T-cell (primary cell): ENCODE measurements at regions not wholly inside any gene's neighbourhood (a gene's known extent, or its start where the extent isn't known, plus 50 kb on each side); places are given as distances from the start of the nearest gene placed in this dataset.
A peak's percentile ranks its signal among the peaks of the same experiment; 100 is the strongest.

ENCODE experiments used
- ATAC-seq, 4 experiments: fragments of 200-7000 bp in 3 of 4; fragments of 150-1000 bp in 1 of 4; cut with Tn5 transposase; replicated peaks in 1 of 4; 1 replicate in 3 of 4; 2 replicates in 1 of 4; pipeline ENCODE4 v1.10.0; 2021; ENCODE audit warnings: moderate library complexity in 3 of 4, mild to moderate bottlenecking in 2 of 4, moderate number of reproducible peaks in 1 of 4
- CTCF ChIA-PET, 2 donors: fragments of 300-600 bp; sonication (Branson Sonifier 250); formaldehyde crosslinking; loops; one replicate each; lab custom pipeline; 2022; ENCODE audit warnings: antibody characterized with exemption in 2 of 2; lab: Charles Lee
- POLR2A ChIA-PET, 2 donors: fragments of 300-600 bp; sonication (Branson Sonifier 250); formaldehyde crosslinking; loops; one replicate each; lab custom pipeline; 2022; ENCODE audit warnings: antibody characterized with exemption in 2 of 2; lab: Charles Lee
- DNase-seq, 35 experiments: peaks; one replicate each; pipeline versions ENCODE4 v3.0.0 to v3.0.0-alpha.2; 2013 to 2023
- H3K27ac ChIP-seq: one replicate; pipeline ENCODE4 v1.5.1; 2013; ENCODE audit warnings: low read length
- H3K27me3 ChIP-seq, 2 experiments: replicated peaks in 1 of 2; 1 replicate in 1 of 2; 2 replicates in 1 of 2; pipeline versions ENCODE4 v1.6.1 to v1.7.0; 2013; ENCODE audit warnings: low read length in 1 of 2, mixed read lengths in 1 of 2; ENCODE audit not compliant: control insufficient read depth in 2 of 2, insufficient read depth in 2 of 2; ENCODE audit errors: extremely low read depth in 1 of 2
- H3K36me3 ChIP-seq, 2 donors: 1 replicate in 1 of 2; 2 replicates in 1 of 2; pipeline versions ENCODE4 v1.6.1 to v1.7.0; 2013; ENCODE audit warnings: low read length in 1 of 2; ENCODE audit not compliant: control insufficient read depth in 2 of 2, insufficient read depth in 1 of 2; ENCODE audit errors: extremely low read depth in 1 of 2
- H3K4me1 ChIP-seq, 2 experiments: 1 replicate in 1 of 2; 2 replicates in 1 of 2; pipeline versions ENCODE4 v1.6.1 to v1.7.0; 2013; ENCODE audit warnings: low read length in 2 of 2, mixed read lengths in 1 of 2; ENCODE audit not compliant: insufficient read depth in 2 of 2, control insufficient read depth in 1 of 2; ENCODE audit errors: extremely low read depth in 1 of 2
- H3K4me3 ChIP-seq, 2 donors: 1 replicate in 1 of 2; 2 replicates in 1 of 2; pipeline versions ENCODE4 v1.5.1 to v1.7.0; 2013; ENCODE audit warnings: mild to moderate bottlenecking in 2 of 2, low read length in 1 of 2, moderate library complexity in 1 of 2; ENCODE audit not compliant: control insufficient read depth in 1 of 2; ENCODE audit errors: extremely low read depth in 1 of 2
- H3K9me3 ChIP-seq: 2 replicates; pipeline ENCODE4 v1.7.0; 2013
- H3K27ac Mint-ChIP-seq, 2 donors: one replicate each; pipeline ENCODE4 v1.8.0; 2020 to 2021; ENCODE audit warnings: mild to moderate bottlenecking in 2 of 2, mixed read lengths in 2 of 2
- H3K27me3 Mint-ChIP-seq, 2 donors: one replicate each; pipeline ENCODE4 v1.8.0; 2021 to 2022; ENCODE audit warnings: mixed read lengths in 2 of 2
- H3K36me3 Mint-ChIP-seq: one replicate; pipeline ENCODE4 v1.8.0; 2021; ENCODE audit warnings: mixed read lengths
- H3K4me1 Mint-ChIP-seq, 3 donors: one replicate each; pipeline ENCODE4 v1.8.0; 2020 to 2022; ENCODE audit warnings: mixed read lengths in 3 of 3, mild to moderate bottlenecking in 1 of 3
- H3K4me3 Mint-ChIP-seq, 3 donors: one replicate each; pipeline ENCODE4 v1.8.0; 2020 to 2022; ENCODE audit warnings: mild to moderate bottlenecking in 3 of 3, mixed read lengths in 3 of 3, moderate library complexity in 3 of 3
- H3K9me3 Mint-ChIP-seq, 3 donors: one replicate each; pipeline ENCODE4 v1.8.0; 2020 to 2022; ENCODE audit warnings: mixed read lengths in 3 of 3
- WGBS: methylation state at CpG from one replicate; pipeline ENCODE4 v1.1.5; 2013; ENCODE audit warnings: missing lambda C conversion rate; ENCODE audit not compliant: insufficient coverage; 5-methylcytosine and 5-hydroxymethylcytosine counted together

DNA sequence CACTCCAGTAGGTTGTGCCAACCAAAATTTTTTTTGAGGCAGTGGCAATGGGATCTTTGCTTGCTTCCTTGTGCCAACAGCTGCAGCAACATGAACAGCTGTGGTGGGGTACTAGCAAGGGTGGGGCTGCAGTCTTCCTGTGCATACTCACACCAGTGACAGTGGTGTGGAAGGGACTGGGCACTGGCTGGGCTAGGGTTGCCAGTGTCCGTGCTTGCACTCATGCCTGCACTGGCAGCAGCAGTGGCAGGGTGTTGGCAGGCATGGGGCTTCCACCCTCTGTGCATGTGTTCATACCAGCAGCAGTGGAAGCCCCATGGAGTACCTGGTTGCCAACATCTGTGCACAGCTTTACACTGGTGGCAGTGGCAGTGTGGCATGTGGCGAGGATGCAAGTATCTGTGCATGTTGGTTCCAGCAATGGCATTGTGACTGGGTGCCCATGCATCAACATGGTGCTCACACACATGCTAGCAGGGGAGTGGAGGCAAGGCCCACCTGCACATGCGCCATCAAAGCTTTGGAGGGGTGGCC lies 1312.6 kb downstream of the PCDH18 start:
- CTCF ChIA-PET, result no interaction called here
- no peak for DNase-seq
- Mint-ChIP-seq H3K36me3 (no peaks in the 10 kb centered on the region), H3K4me3 (no peak overlapping the region), H3K9me3 (peaks cover 12 to 26% (median 16%) of the 10 kb centered on the region in 3 donors), H3K27me3 (no peaks in the 10 kb centered on the region), H3K27ac (no peak overlapping the region), H3K4me1 (no peaks in the 10 kb centered on the region)
- Histone ChIP-seq H3K9me3 (no peaks in the 10 kb centered on the region), H3K4me3 (no peak overlapping the region), H3K4me1 (no peaks in the 10 kb centered on the region), H3K27ac (no peak overlapping the region), H3K36me3 (no peaks in the 10 kb centered on the region), H3K27me3 (no peaks in the 10 kb centered on the region)
- 85% methylated on average over 3 of the region's 3 CpGs for WGBS
- peak in 1 of 4 experiments; percentile 16 for ATAC-seq
- POLR2A ChIA-PET, result no interaction called here

DNA sequence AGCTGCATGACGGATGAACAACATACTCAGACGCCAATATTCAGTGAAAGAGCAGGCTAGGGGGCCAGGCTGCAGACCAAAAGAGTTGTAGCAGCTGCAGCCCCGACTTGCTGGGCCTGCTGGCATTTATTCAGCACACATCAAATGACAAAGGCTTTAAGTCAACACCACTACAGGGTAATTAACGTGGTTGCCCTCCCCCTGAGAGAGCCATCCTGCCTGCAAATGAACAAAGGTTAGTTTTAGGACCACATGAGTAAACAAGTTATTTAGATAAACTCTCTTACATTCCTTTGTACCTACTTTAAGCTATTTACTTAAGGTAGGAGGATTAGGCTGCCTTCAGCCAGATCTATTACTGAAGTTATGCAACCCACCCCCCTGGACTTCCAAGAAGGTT lies 1329.1 kb downstream of the PCDH18 start:
- no peak overlapping the region for H3K27ac Mint-ChIP-seq
- WGBS, result 68% methylated on average over 3 of the region's 4 CpGs
- Histone ChIP-seq H3K27ac (no peak overlapping the region), H3K4me1 (no peaks in the 10 kb centered on the region), H3K9me3 (no peaks in the 10 kb centered on the region), H3K27me3 (no peaks in the 10 kb centered on the region), H3K36me3 (no peaks in the 10 kb centered on the region), H3K4me3 (no peak overlapping the region)
- no peaks in the 10 kb centered on the region for H3K27me3 Mint-ChIP-seq
- ChIA-PET POLR2A (no interaction called here), CTCF (no interaction called here)
- H3K4me1 Mint-ChIP-seq, result no peaks in the 10 kb centered on the region
- no peak for DNase-seq
- H3K4me3 Mint-ChIP-seq, result no peak overlapping the region
- H3K9me3 Mint-ChIP-seq, result peaks cover 7 to 13% (median 8%) of the 10 kb centered on the region in 3 donors
- no peak for ATAC-seq
- H3K36me3 Mint-ChIP-seq, result no peaks in the 10 kb centered on the region

GRCh38 chr4:136198358-136198757 lies 1333.9 kb downstream of the PCDH18 start:
- no peaks in the 10 kb centered on the region for H3K9me3 ChIP-seq
- Mint-ChIP-seq H3K4me3 (no peak overlapping the region), H3K4me1 (no peaks in the 10 kb centered on the region), H3K27ac (no peak overlapping the region), H3K27me3 (no peaks in the 10 kb centered on the region), H3K36me3 (no peaks in the 10 kb centered on the region), H3K9me3 (peaks cover 2 to 11% (median 11%) of the 10 kb centered on the region in 3 donors)
- H3K27me3 ChIP-seq, result no peaks in the 10 kb centered on the region
- no peak overlapping the region for H3K4me3 ChIP-seq
- ATAC-seq, result no peak
- DNase-seq, result no peak
- no CpG with 5 or more reads among the region's 1 CpG for WGBS
- no peaks in the 10 kb centered on the region for H3K4me1 ChIP-seq
- H3K36me3 ChIP-seq, result no peaks in the 10 kb centered on the region
- H3K27ac ChIP-seq, result no peak overlapping the region
- POLR2A ChIA-PET, result no interaction called here
- CTCF ChIA-PET, result no interaction called here

DNA sequence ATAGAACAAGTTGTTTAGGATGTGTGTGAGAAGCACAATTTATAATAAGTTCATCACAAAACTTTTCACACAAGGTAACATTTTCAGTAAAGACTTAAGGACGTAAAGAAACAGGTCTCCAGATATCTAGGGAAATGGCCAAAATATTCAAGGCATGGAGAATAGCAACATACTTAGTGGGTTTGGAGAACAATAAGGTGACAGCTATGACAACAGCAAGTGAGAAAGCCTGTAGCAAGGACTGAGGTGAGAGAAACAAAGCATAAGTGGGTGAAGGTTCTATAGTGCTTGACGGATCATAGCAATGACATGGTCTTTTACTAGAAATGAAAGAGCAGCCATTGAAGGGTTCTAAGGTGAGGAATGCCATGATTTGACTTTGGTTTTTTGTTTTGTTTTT lies 1337.3 kb downstream of the PCDH18 start:
- H3K27me3 ChIP-seq, result no peaks in the 10 kb centered on the region
- 100% methylated on average over 1 of the region's 2 CpGs for WGBS
- H3K4me1 ChIP-seq, result no peaks in the 10 kb centered on the region
- ChIA-PET CTCF (no interaction called here), POLR2A (no interaction called here)
- H3K4me3 ChIP-seq, result no peak overlapping the region
- H3K4me3 Mint-ChIP-seq, result no peak overlapping the region
- H3K9me3 ChIP-seq, result no peaks in the 10 kb centered on the region
- DNase-seq (no peak), ATAC-seq (no peak)
- no peaks in the 10 kb centered on the region for H3K27me3 Mint-ChIP-seq
- peaks cover 6 to 20% (median 11%) of the 10 kb centered on the region in 3 donors for H3K9me3 Mint-ChIP-seq
- H3K36me3 ChIP-seq, result no peaks in the 10 kb centered on the region
- H3K36me3 Mint-ChIP-seq, result no peaks in the 10 kb centered on the region
- no peak overlapping the region for H3K27ac ChIP-seq
- no peak overlapping the region for H3K27ac Mint-ChIP-seq
- H3K4me1 Mint-ChIP-seq, result no peaks in the 10 kb centered on the region

GRCh38 chr4:136186650-136187049 lies 1345.6 kb downstream of the PCDH18 start:
- Mint-ChIP-seq H3K27me3 (no peaks in the 10 kb centered on the region), H3K36me3 (no peaks in the 10 kb centered on the region), H3K4me3 (no peak overlapping the region), H3K4me1 (no peaks in the 10 kb centered on the region), H3K27ac (no peak overlapping the region), H3K9me3 (peaks cover 9 to 37% (median 17%) of the 10 kb centered on the region in 3 donors)
- no CpG with 5 or more reads among the region's 2 CpGs for WGBS
- Histone ChIP-seq H3K9me3 (no peaks in the 10 kb centered on the region), H3K4me3 (no peak overlapping the region), H3K27me3 (no peaks in the 10 kb centered on the region), H3K4me1 (no peaks in the 10 kb centered on the region), H3K36me3 (no peaks in the 10 kb centered on the region), H3K27ac (no peak overlapping the region)
- CTCF ChIA-PET, result no interaction called here
- ATAC-seq, result no peak
- DNase-seq, result no peak
- POLR2A ChIA-PET, result no interaction called here

DNA sequence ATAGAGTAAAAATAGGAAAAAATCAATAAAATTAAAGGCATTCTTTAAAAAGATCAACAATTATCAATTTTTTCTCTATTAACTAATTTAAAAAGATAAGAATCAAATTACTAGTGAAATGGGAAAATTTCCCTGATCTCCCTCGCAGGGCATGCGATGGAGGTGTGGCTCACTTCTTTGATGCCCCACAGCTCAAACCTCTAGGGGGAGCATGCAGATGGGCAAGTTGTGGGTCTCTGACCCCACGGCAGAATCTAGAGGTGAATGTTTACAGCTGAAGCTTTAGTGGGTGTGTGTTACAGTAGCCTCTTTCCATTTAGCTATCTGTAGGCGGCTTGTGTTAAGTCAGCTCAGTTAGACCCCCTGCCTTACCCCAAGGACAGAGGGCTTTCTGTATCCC lies 1348.8 kb downstream of the PCDH18 start:
- POLR2A ChIA-PET, result no interaction called here
- Histone ChIP-seq H3K36me3 (no peaks in the 10 kb centered on the region), H3K4me1 (no peaks in the 10 kb centered on the region), H3K27ac (no peak overlapping the region), H3K9me3 (no peaks in the 10 kb centered on the region), H3K4me3 (no peak overlapping the region), H3K27me3 (no peaks in the 10 kb centered on the region)
- ATAC-seq (no peak), DNase-seq (no peak)
- H3K4me1 Mint-ChIP-seq, result no peaks in the 10 kb centered on the region
- H3K36me3 Mint-ChIP-seq, result no peaks in the 10 kb centered on the region
- 86% methylated on average over 1 of the region's 4 CpGs for WGBS
- H3K27me3 Mint-ChIP-seq, result no peaks in the 10 kb centered on the region
- no peak overlapping the region for H3K4me3 Mint-ChIP-seq
- H3K27ac Mint-ChIP-seq, result no peak overlapping the region
- peaks cover 0 to 35% (median 17%) of the 10 kb centered on the region in 3 donors for H3K9me3 Mint-ChIP-seq
- CTCF ChIA-PET, result no interaction called here

DNA sequence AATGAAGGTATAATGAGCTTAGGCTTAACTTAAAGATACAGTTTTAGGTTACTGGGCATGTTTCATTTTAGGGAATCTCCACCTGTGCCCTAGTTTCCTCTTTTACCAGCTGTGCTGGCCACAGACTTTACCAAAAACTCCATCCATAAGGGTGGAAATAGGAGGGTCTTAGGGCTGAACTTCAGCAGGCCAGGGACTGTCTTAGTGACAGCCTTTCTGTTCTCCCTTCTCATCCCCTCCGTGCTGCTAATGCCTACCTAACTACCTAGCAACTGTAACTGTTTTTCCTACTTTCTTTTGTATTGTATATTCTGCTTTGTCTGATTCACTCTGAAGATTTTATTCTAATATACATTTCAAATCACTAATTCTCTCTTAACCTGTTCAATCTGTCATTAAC lies 1375.3 kb downstream of the PCDH18 start:
- Histone ChIP-seq H3K9me3 (no peaks in the 10 kb centered on the region), H3K36me3 (no peaks in the 10 kb centered on the region), H3K4me3 (no peak overlapping the region), H3K4me1 (no peaks in the 10 kb centered on the region), H3K27ac (no peak overlapping the region), H3K27me3 (no peaks in the 10 kb centered on the region)
- ATAC-seq (no peak), DNase-seq (no peak)
- Mint-ChIP-seq H3K4me3 (no peak overlapping the region), H3K36me3 (no peaks in the 10 kb centered on the region), H3K9me3 (peaks cover 0 to 16% (median 8%) of the 10 kb centered on the region in 3 donors), H3K4me1 (no peaks in the 10 kb centered on the region), H3K27ac (no peak overlapping the region), H3K27me3 (no peaks in the 10 kb centered on the region)
- WGBS, result no CpG with 5 or more reads among the region's 1 CpG
- POLR2A ChIA-PET, result no interaction called here
- CTCF ChIA-PET, result no interaction called here
